K562 (cell line): ENCODE measurements at regions not wholly inside any gene's neighbourhood (a gene's known extent, or its start where the extent isn't known, plus 50 kb on each side); places are given as distances from the start of the nearest gene placed in this dataset.

Experiments used
- ARHGAP35 ChIP-seq: fragments of 450-650 bp; IDR thresholded peaks from 2 replicates; pipeline ENCODE4 v1.6.1; 2018; ENCODE audit not compliant: partially characterized antibody
- KDM2B ChIP-seq: fragments of 250-450 bp; sonication (Bioruptor Pico); IDR thresholded peaks from 2 replicates; pipeline ENCODE4 v1.8.0; 2021; ENCODE audit warnings: mild to moderate bottlenecking, moderate library complexity
- KDM5B ChIP-seq: fragments of 200-600 bp; sonication (generic); IDR thresholded peaks from 2 replicates; pipeline ENCODE4 v1.6.1; 2012; ENCODE audit warnings: low read depth, mild to moderate bottlenecking, moderate library complexity, low read length, control low read depth, inconsistent platforms; ENCODE audit not compliant: insufficient replicate concordance
- LCOR ChIP-seq: sonication (generic); formaldehyde crosslinking; IDR thresholded peaks from 2 replicates; pipeline ENCODE4 v1.8.0; 2022; ENCODE audit warnings: mild to moderate bottlenecking, missing genetic modification reagents
- MTF1 ChIP-seq: fragments of 250-450 bp; sonication (Bioruptor Pico); IDR thresholded peaks from 2 replicates; pipeline ENCODE4 v1.9.0; 2021; ENCODE audit warnings: moderate library complexity, mild to moderate bottlenecking, inconsistent platforms, borderline replicate concordance
- RBFOX2 ChIP-seq: fragments of 200-400 bp; formaldehyde crosslinking; IDR thresholded peaks from 2 replicates; pipeline ENCODE4 v1.6.1; 2017; ENCODE audit warnings: low read depth, mild to moderate bottlenecking, low read length, moderate library complexity
- RREB1 ChIP-seq: fragments of 250-450 bp; sonication (Bioruptor Pico); IDR thresholded peaks from 2 replicates; pipeline ENCODE4 v1.4.0; 2020
- ZC3H4 ChIP-seq: sonication (generic); formaldehyde crosslinking; IDR thresholded peaks from 2 replicates; pipeline ENCODE4 v1.9.0; 2021; ENCODE audit warnings: missing genetic modification reagents, borderline replicate concordance

- TF ChIP-seq RREB1 (CRISPR knock-in tag) (no peak), RBFOX2 (no peak), KDM2B (CRISPR knock-in tag) (no peak), MTF1 (CRISPR knock-in tag) (no peak), ZC3H4 (CRISPR knock-in tag) (no peak), LCOR (no peak), ARHGAP35 (no peak), KDM5B (no peak)
Measured at GRCh38 chr2:194015751-194016150, 1641.3 kb upstream of the SLC39A10 start (continued).
